Head of caudate nucleus (tissue), 42 donors: ENCODE measurements at regions not wholly inside any gene's neighbourhood (a gene's known extent, or its start where the extent isn't known, plus 50 kb on each side); places are given as distances from the start of the nearest gene placed in this dataset.

ENCODE experiments used
- DNase-seq, 42 donors: peaks; one replicate each; pipeline versions ENCODE4 v3.0.0 to v3.0.0-alpha.2; 2020 to 2021; ENCODE audit warnings: mixed read lengths in 7 of 42
- intact Hi-C: fragments of 100-400 bp; cut with DNase I; formaldehyde crosslinking; loops from one replicate; pipeline ENCODE4 v1.15.0; 2022

DNA sequence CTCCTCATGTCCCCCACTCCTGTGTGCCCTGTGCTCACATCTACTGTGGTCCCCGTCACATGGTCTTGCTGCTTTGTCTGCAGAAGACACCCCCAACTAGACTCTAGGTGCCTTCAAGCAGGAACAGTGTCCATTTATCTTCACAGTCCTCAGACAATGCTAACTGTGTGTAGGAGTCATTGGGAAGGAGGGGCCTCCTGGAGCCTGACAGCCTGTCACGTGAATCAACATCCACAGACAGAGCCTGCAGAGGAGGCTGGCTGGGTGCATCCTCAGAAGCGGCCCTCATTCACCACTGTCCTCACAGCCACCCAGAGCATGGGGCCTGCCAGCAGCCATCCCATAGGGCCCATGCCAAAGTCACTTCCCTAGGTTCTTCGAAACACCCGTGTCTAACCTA is 98.7 kb downstream of the MED10 start:
- peak in 41 of 42 donors; percentile 7 to 84 (median 55) for DNase-seq
- intact Hi-C loops = no loop called here

DNA sequence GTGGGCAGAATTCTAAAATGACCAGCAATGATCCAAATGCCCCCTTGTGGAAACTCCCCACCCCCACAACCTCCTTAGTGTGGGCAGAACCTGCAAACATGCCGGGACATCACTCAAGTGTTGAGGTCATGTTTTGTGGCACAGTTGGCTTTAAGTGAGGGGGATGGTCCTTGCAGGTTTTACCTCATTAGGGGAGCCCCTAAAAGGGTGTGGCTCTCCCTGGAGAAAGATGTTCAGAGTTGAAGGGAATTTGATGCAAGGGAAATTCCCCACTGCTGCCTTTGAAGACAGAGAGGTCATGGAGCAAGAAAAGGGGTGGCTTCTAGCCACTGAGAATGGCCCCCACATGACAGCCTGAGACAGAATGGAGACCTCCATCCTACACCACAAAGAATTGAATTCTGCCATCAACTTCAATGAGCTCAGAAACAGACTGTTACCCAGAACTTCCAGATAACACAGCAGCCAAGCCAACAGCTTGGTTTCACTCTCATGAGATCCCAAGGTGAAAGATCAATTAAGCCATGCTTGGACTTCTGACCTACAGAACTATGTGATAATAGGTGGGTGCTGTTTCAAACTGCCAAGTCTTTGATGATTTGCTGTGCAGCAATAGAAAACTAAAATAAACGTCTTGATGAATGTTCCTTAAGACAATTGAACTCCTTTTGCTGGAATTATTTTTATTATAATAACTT is 103.4 kb downstream of the MED10 start:
- no peak for DNase-seq
- intact Hi-C loops = no loop called here

DNA sequence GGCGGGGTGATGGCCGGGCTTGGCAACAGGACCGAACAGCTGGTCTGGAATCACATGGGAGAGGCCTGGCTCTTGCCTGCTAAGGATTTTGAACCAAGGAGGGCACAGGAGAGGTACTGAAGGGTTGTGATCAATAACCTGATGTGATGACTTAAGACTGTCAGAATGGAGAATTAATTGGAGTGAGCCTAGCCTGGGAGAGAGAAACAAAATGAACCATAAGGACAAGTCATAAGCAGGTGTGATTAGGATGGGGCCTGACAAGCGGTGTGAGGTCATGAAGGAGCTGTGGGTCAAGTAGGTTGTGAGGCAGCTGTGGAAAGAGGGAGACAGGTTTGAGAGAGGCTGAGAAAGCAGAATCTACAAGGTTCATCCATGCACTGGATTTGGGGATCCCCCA is 104.6 kb downstream of the MED10 start:
- no peak for DNase-seq
- intact Hi-C loops = no loop called here

DNA sequence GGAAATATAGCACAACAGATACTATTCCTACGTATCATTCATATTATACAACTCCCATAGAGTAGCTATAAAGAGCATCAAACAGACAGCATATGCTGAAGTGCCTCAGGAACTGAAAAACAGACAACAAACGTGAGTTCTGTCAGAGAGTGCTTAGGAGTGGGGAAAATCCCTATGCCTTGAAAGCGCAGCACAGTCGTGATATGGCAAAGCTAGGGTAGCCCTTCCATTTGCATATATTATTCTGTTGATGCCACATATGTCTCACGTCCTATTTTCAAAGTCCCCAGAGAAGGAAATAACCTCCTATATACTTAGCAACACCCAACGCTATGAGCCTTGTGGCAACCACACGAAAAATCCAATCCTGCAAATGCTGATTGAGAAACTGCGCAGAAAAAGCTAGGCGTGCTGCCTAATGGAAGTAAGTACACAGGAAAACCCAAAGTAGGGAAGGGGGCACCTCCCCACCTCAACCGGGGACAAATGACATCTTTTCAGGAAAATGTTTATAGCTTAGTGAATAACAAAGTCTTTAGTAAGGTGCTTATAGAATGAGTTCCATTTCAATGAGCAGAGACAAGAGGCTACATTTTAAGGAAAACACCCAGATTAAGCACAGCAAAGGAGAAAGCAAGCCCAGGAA is 105.1 kb downstream of the MED10 start:
- intact Hi-C loops = no loop called here
- DNase-seq = no peak

DNA sequence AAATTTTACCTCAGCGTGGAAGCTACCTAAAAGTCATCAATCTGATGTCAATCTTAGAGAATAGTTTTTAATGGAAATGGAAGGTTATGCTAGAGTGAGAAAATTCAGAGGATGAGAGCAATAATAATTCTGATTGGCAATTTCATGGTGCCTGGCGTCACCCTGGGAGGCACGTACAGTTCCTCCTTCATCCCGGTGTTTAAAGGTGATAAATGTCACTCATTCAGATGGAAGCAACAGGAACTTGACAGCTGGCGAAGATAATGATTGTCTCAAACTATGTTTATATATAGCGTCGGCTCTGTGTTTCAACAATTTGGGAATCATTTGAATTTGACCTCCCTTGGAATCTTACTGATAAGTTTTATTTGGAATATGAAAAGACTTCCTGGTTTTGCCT is 108.4 kb downstream of the MED10 start:
- intact Hi-C loops = no loop called here
- DNase-seq = no peak

DNA sequence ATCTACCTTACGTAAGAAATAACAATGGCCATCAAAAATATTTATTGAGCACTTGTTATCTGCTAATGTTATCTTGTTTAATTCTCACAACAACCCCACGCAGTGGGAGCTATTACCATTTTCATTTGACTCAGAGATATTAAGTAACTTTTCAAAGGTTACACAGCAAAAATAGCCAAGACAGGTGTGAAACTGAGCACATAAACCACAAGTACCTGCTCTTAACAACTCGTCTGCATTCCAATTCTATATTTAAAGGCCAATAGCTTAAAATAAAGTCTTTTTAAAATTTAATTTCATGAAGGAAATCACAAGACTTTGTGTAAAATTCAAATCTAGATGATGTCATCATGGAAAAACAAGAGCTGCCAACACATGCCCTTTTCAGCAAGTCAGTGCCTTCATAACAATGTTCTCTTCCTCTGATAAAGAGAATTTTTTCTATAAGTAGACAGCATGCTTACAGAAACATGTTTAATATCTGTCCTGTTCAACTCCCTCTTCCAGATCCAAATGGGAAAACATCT is 111.6 kb downstream of the MED10 start:
- DNase-seq = no peak

DNA sequence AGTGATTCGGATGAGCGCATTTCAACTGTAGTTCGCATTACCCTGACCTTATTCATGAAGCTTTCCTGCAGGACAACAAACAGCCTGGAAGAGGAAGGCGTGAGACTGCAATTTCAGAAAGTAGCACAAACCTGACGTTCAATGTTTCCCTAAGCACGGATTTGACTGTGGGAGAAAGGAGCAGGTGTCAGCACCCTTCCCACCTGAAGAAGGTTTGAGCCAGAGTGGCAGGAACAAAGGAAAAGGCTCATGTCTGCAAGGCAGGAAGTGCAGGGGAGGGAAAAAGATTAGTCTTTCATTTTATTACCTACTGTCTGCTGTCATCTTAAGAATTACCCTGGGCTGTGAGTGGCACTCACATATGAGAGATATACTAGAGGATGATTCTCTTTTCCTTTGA is 114.0 kb downstream of the MED10 start:
- intact Hi-C loops = no loop called here
- peak in 7 of 42 donors; percentile 15 to 53 (median 29) for DNase-seq

More for the DNA sequence above, 111.6 kb downstream of the MED10 start:
- intact Hi-C loops = no loop called here

DNA sequence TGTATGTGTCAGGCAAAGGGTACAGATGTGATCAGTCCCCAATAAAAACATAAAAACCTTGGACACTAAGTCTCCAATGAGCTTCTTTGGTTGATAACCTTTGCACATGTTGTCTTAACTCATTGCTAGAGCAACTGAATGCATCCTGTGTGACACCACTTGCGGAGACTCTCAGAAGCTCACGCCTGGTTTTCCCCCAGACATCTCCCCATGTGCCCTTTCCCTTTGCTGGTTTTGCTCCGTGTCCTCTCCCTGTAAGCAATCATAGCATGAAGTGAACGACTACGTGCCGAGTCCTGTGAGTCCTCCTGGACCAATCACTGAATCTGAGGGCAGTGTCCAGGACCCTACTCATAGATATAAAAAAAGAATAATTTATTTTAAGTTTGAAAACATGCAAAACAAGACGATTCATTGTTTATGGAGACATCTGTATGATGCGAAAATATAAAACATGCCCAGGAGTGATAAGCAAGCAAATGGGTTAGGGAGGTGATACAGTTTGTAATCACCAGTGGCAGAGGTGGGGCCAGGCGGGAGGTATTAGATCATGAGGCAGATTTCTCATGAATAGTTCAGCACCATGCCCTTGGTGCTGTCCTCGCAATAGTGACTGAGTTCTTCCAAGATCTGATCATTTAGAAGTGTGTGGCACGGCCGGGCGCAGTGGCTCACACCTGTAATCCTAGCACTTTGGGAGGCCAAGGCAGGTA is 115.5 kb downstream of the MED10 start:
- intact Hi-C loops = no loop called here
- no peak for DNase-seq

DNA sequence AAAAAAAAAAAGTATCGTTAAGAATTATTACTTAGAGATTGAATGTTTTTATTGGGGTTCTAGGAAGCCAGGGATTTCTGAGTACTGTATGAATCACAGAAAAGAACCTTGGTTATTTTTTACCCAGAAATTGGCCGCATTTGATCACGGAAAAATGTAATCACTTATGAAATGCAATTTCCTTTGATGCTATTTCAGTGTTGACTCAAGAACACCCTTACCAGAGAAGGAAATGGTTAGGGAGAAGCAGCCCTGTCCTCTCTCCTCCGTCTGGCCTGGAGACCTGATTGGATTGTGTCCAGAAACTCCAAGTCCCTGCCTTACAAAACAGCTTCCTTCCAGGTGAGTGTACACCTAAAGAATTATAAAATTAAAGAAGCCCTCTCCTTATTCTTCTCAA is 116.7 kb downstream of the MED10 start:
- intact Hi-C loops = no loop called here
- DNase-seq = peak in 1 of 42 donors; percentile 22

DNA sequence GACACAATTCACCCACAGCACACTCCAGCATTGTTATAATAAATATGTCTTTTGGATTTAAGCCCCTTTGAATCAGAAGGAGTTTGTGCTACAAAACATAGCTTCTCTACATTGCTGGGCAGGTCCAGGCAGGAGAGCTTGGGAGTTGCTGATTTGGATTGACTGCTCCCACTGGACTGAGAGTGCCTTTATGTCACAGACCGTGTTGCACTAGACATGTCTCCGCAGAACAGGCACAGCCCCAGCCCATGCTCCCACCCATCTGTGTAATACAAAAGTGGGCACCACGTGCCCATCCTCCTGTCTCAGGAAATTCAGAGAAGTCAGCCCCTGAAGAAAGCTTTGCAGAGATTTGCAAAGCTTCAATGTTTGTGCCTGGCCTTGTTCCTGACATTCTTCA is 117.1 kb downstream of the MED10 start:
- intact Hi-C loops = no loop called here
- peak in 1 of 42 donors; percentile 29 for DNase-seq

DNA sequence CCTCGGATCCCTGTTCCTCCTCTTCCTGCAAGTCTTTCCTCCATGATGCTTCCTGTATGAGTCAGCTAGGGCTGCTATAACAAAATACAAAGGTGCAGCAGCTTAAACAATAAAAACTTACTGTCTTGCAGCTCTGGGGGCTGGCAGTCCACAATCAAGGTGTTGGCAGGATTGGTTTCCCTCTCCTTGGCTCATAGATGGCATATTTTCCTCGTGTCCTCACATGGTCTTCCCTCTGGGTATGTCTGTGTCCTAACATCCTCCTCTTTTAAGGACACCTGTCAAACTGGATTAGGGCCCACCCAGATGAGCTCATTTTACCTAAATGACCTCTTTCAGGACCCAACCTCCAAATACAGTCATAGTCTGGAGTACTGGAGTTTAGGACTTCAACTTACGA is 117.5 kb downstream of the MED10 start:
- DNase-seq = no peak
- intact Hi-C loops = no loop called here

DNA sequence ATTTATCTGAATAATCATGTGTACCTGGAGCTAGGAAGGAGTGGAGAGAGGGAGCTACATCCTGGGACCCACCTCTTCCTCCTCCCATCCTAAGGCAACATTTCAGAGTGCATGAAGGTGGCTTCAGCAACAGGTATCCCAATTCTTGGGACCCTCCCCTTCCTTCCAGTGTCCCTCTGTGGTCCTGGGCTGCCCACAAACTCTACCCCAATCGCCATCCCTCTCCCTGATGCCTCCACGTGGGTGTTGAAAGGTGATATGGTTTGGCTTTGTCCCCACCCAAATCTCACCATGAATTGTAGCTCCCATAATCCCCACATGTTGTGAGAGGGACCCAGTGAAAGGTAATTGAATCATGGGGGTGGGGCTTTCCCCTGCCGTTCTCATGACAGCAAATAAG is 121.4 kb downstream of the MED10 start:
- peak in 1 of 42 donors; percentile 14 for DNase-seq
- intact Hi-C loops = no loop called here

DNA sequence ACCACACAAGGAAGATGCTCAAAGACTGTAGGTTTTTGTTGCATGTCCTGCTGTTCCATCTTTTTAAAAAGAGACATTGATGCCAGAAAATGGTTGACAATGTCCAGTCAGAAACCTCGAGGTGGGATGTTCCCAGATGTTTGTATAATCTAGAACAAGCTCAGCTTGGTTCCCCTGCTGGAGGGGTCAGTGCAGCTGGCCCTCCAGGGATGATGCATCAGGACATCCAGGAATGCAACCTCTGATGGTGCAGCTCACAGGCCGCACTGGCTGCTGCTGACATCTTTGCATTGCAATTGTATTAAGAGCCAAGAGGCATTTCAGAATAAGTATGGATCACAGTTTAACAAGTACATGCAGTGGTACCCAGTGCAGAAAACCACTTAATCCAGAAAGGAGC is 122.4 kb downstream of the MED10 start:
- peak in 1 of 42 donors; percentile 24 for DNase-seq
- intact Hi-C loops = no loop called here

DNA sequence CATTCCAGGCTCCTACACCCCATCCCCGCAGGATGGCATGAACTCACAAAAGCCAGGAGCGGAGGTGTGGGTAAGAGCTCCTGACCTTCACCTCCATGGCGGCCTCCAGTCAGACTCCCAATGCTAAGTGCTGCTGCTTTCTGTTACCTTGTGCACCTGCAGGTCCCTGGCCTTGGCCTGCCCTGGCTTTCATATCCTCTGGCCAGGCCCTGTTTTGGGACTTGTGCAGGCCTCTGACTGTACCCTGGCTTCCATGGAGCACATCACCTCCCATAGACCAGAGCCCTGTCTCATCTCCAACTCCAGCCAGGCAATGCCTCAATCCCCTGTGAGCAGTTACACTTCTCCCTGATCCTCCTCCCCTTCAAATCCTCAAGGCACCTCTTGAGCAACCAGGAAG is 124.5 kb downstream of the MED10 start:
- intact Hi-C loops = no loop called here
- DNase-seq = no peak

DNA sequence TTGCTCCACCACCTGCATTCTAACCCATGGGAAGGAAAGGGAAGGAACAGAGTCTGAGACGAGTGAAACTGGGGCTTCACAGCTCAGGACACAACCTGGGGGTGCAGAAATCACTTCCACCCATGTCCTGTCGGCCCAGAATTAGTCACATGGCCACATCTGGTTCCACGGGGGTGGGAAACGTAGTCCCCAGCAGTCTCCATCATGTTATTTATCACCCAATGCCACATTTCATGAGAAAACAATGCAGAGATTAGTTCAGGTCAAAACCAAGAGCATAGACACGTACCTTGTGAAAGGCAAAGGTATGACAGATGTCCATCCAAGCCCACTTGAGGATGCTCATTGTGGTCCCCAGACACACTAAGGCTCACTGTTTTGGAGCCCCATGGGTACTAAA is 125.1 kb downstream of the MED10 start:
- intact Hi-C loops = no loop called here
- DNase-seq = no peak

DNA sequence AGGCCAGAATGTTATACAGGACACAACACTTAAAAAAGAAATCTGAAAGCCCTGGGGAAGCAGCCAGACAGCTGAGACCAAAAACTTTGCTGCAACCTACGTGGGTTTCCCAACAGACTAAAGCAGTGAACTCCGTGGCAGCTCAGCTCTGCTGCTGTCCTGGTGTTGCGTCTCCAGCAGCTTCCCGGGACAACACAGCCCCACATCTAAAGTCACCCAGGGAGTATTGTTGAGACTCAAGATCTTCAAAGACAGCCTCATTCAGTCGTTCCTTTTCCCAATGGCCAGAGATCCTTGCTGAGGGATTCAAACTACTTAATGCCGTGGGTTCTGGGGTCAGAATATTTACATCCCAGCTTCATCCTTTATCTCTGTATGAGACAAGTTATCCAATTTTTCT is 125.8 kb downstream of the MED10 start:
- no peak for DNase-seq
- intact Hi-C loops = no loop called here

DNA sequence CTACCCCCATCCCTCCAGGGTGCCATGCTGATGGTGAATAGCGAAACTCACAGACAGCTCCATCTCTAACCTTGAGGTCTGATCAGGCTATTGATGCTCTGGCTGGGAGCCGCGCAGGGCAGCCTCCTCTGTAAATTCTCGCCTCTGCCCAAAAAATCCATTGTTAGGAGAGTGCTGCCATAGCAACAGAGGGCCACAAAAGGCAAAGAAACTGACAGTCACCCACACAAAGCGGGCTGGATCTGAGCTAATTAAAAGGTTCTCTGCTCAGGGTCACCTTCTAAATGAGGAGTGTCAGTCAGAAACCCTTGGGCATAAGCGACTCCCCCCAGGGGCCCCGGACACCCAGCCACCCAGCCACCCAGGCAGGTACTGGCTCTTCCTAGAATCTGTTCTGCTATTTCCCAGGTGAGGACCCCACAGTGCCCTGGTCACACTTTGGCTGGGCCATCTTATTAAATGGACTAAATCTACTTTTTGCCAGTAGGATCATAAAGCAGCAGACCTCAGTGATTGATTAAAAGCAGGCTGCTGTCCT is 126.7 kb downstream of the MED10 start:
- DNase-seq = peak in 13 of 42 donors; percentile 3 to 65 (median 19)

DNA sequence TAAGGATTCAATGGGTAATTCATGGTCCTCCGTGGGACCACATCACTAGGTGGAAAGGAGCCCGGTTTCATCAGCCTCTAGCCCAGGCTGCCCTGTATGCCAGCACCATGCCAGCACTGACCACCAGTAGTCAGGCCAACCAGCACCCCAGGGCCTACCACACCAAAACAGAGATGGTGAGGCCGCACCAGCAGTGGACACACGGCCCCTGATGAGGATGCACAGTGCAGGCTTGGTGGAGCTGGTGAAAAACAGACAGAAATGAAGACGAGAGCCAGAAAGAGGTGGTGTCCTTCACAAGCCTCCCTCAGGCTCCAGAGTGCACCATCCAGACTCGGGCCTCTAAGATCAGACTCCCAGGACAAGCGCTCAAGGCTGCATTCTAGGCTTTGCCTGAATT is 128.2 kb downstream of the MED10 start:
- intact Hi-C loops = no loop called here
- DNase-seq = peak in 1 of 42 donors; percentile 13

More for the DNA sequence above, 126.7 kb downstream of the MED10 start:
- intact Hi-C loops = no loop called here

DNA sequence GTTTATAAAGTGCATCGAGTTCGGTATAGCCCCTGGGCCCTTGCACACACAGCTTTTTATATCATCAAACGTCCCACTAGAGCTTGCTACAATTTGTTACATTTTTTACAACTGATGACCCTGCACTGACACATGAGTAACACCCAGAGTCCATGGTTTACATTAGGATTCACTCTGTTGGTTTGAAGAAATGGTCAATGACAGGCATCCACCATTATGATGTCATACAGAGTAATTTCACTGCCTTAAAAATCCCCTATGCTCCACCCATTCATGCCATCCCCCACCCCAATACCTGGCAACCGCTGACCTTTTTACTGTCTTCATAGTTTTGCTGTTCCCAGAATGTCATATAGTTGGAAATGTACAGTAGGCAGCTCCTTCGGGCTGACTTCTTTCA is 130.2 kb downstream of the MED10 start:
- intact Hi-C loops = no loop called here
- no peak for DNase-seq
